Peyer's patch (tissue), 4 donors: ENCODE measurements at regions not wholly inside any gene's neighbourhood (a gene's known extent, or its start where the extent isn't known, plus 50 kb on each side); places are given as distances from the start of the nearest gene placed in this dataset.

Experiments
- POLR2A ChIP-seq, 2 donors: fragments of 450-650 bp; IDR thresholded peaks; one replicate each; pipeline ENCODE4 v1.5.1; 2017; ENCODE audit warnings: antibody characterized with exemption in 2 of 2, mild to moderate bottlenecking in 2 of 2, moderate library complexity in 2 of 2
- TF ChIP-seq, protein P1 (sequence below), 6 experiments: fragments of 450-650 bp in 4 of 6; fragments of 200-600 bp in 2 of 6; sonication (generic) in 1 of 6; IDR thresholded peaks; one replicate each; pipeline ENCODE4 v1.5.1; 2017 to 2019; ENCODE audit warnings: antibody characterized with exemption in 6 of 6, mild to moderate bottlenecking in 3 of 6, moderate library complexity in 1 of 6

DNA sequence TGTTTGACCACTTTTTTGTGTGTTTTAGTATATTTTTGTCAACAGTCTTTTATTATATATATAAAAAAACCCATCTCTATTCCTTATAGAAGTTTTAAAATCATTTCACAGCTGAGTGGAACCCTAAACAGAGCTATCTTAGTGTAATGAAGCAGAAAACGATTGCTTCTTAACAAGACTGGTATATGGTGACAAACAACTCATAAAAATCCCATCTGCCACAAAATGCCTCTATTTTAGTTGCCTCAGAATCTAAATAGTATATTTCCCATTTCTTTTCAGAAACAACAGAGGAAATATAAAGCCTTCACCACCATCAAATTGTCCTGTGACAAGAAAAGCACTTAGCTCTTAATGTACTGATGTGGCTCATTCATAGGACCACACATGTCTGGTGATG, 322.4 kb downstream of the ATP23 start:
- no peak for TF ChIP-seq POLR2A (IDR thresholded peaks at IDR 0.05)
- TF ChIP-seq, protein P1, sequence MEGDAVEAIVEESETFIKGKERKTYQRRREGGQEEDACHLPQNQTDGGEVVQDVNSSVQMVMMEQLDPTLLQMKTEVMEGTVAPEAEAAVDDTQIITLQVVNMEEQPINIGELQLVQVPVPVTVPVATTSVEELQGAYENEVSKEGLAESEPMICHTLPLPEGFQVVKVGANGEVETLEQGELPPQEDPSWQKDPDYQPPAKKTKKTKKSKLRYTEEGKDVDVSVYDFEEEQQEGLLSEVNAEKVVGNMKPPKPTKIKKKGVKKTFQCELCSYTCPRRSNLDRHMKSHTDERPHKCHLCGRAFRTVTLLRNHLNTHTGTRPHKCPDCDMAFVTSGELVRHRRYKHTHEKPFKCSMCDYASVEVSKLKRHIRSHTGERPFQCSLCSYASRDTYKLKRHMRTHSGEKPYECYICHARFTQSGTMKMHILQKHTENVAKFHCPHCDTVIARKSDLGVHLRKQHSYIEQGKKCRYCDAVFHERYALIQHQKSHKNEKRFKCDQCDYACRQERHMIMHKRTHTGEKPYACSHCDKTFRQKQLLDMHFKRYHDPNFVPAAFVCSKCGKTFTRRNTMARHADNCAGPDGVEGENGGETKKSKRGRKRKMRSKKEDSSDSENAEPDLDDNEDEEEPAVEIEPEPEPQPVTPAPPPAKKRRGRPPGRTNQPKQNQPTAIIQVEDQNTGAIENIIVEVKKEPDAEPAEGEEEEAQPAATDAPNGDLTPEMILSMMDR (IDR thresholded peaks at IDR 0.05): no peak
